Caco-2 (cell line): ENCODE measurements at regions not wholly inside any gene's neighbourhood (a gene's known extent, or its start where the extent isn't known, plus 50 kb on each side); places are given as distances from the start of the nearest gene placed in this dataset.

Source experiments
- BruUV-seq: library from RNA; stranded (reverse); fragments of 400-500 nt; replicated peaks from 2 replicates; lab custom pipeline; 2021; lab: Mats Ljungman, UMichigan
- CTCF ChIA-PET: fragments of 300-600 bp; sonication (Branson Sonifier 250); formaldehyde crosslinking; loops from one replicate; lab custom pipeline; 2022; ENCODE audit warnings: antibody characterized with exemption; lab: Charles Lee
- POLR2A ChIA-PET: fragments of 300-600 bp; sonication (Branson Sonifier 250); formaldehyde crosslinking; loops from one replicate; lab custom pipeline; 2022; ENCODE audit warnings: antibody characterized with exemption; lab: Charles Lee
- DNase-seq, 2 experiments: peaks; one replicate each; pipeline versions ENCODE4 v3.0.0 to v3.0.0-alpha.2; 2020 to 2022
- H3K27me3 ChIP-seq: replicated peaks from 2 replicates; pipeline ENCODE4 v1.6.0; 2011; ENCODE audit warnings: low read length; ENCODE audit not compliant: control insufficient read depth, insufficient read depth
- H3K36me3 ChIP-seq: 2 replicates; pipeline ENCODE4 v1.5.1; 2011; ENCODE audit warnings: low read length; ENCODE audit not compliant: control insufficient read depth, insufficient read depth
- H3K4me1 ChIP-seq: fragments of 250-450 bp; sonication (Bioruptor Pico); 2 replicates; pipeline ENCODE4 v1.5.1; 2020; ENCODE audit warnings: mild to moderate bottlenecking
- H3K4me3 ChIP-seq: 2 replicates; pipeline ENCODE4 v1.5.1; 2011; ENCODE audit warnings: low read depth, mild to moderate bottlenecking, control low read depth, low read length
- H3K9me3 ChIP-seq: fragments of 250-450 bp; sonication (Bioruptor Pico); 2 replicates; pipeline ENCODE4 v1.5.1; 2020; ENCODE audit warnings: mild to moderate bottlenecking, moderate library complexity
- H3K27ac Mint-ChIP-seq: one replicate; pipeline ENCODE4 v1.8.0; 2022; ENCODE audit warnings: mixed read lengths; ENCODE audit not compliant: unreplicated experiment
- H3K27me3 Mint-ChIP-seq: one replicate; pipeline ENCODE4 v1.8.0; 2022; ENCODE audit warnings: mixed read lengths; ENCODE audit not compliant: insufficient read depth, unreplicated experiment
- H3K36me3 Mint-ChIP-seq: one replicate; pipeline ENCODE4 v1.8.0; 2022; ENCODE audit warnings: mild to moderate bottlenecking, mixed read lengths; ENCODE audit not compliant: insufficient read depth, unreplicated experiment
- H3K4me1 Mint-ChIP-seq: one replicate; pipeline ENCODE4 v1.8.0; 2022; ENCODE audit warnings: low read depth, mixed read lengths; ENCODE audit not compliant: unreplicated experiment
- H3K4me3 Mint-ChIP-seq: one replicate; pipeline ENCODE4 v1.8.0; 2022; ENCODE audit warnings: mild to moderate bottlenecking, moderate library complexity, mixed read lengths; ENCODE audit not compliant: unreplicated experiment
- H3K9me3 Mint-ChIP-seq: one replicate; pipeline ENCODE4 v1.8.0; 2022; ENCODE audit warnings: mixed read lengths; ENCODE audit not compliant: unreplicated experiment
- CTCF ChIP-seq, 2 experiments: fragments of 200-600 bp in 1 of 2; IDR thresholded peaks; 1 replicate in 1 of 2; 2 replicates in 1 of 2; pipeline versions ENCODE4 v1.5.1 to v1.8.0; 2011 to 2022; ENCODE audit warnings: antibody characterized with exemption in 1 of 2, control low read depth in 1 of 2, inconsistent platforms in 1 of 2, low read depth in 1 of 2, low read length in 1 of 2, mild to moderate bottlenecking in 1 of 2, moderate library complexity in 1 of 2; ENCODE audit not compliant: insufficient read depth in 1 of 2, severe bottlenecking in 1 of 2, unreplicated experiment in 1 of 2
- intact Hi-C: fragments of 100-400 bp; cut with micrococcal nuclease; formaldehyde crosslinking; loops from one replicate; pipeline ENCODE4 v1.10.0; 2022; ENCODE audit not compliant: unreplicated experiment

GRCh38 chr5:92912283-92912682 lies 668.7 kb downstream of the NR2F1-AS1 start:
- no peaks in the 10 kb centered on the region for H3K36me3 ChIP-seq
- no TSS peak for BruUV-seq
- H3K4me3 Mint-ChIP-seq, result no peak overlapping the region
- H3K36me3 Mint-ChIP-seq, result no peaks in the 10 kb centered on the region
- no peaks in the 10 kb centered on the region for H3K4me1 Mint-ChIP-seq
- H3K4me3 ChIP-seq, result no peak overlapping the region
- peaks cover 3% of the 10 kb centered on the region for H3K27me3 Mint-ChIP-seq
- intact Hi-C loops, result no loop called here
- TF ChIP-seq CTCF (IDR thresholded peaks at IDR 0.05; ENCODE audit: insufficient read depth in 1 of 2, low read depth in 1 of 2, low read length in 1 of 2, severe bottlenecking in 1 of 2, unreplicated experiment in 1 of 2), result no peak
- no peaks in the 10 kb centered on the region for H3K27me3 ChIP-seq
- H3K27ac Mint-ChIP-seq, result no peak overlapping the region
- H3K9me3 ChIP-seq, result no peaks in the 10 kb centered on the region
- ChIA-PET CTCF (no interaction called here), POLR2A (no interaction called here)
- DNase-seq, result no peak
- 0 out of 2 replicates have a peak, but pooled peaks cover 4% of the 10 kb centered on the region for H3K4me1 ChIP-seq
- no peaks in the 10 kb centered on the region for H3K9me3 Mint-ChIP-seq

GRCh38 chr5:92911851-92912250 lies 669.2 kb downstream of the NR2F1-AS1 start:
- Histone ChIP-seq H3K4me3 (no peak overlapping the region), H3K36me3 (no peaks in the 10 kb centered on the region), H3K9me3 (no peaks in the 10 kb centered on the region), H3K27me3 (no peaks in the 10 kb centered on the region), H3K4me1 (0 out of 2 replicates have a peak, but pooled peaks cover 4% of the 10 kb centered on the region)
- intact Hi-C loops, result no loop called here
- peaks cover 3% of the 10 kb centered on the region for H3K27me3 Mint-ChIP-seq
- no peaks in the 10 kb centered on the region for H3K9me3 Mint-ChIP-seq
- H3K36me3 Mint-ChIP-seq, result no peaks in the 10 kb centered on the region
- ChIA-PET POLR2A (no interaction called here), CTCF (no interaction called here)
- H3K4me1 Mint-ChIP-seq, result no peaks in the 10 kb centered on the region
- TF ChIP-seq CTCF (IDR thresholded peaks at IDR 0.05; ENCODE audit: insufficient read depth in 1 of 2, low read depth in 1 of 2, low read length in 1 of 2, severe bottlenecking in 1 of 2, unreplicated experiment in 1 of 2), result no peak
- H3K4me3 Mint-ChIP-seq, result no peak overlapping the region
- DNase-seq, result no peak
- H3K27ac Mint-ChIP-seq, result no peak overlapping the region
- BruUV-seq, result no TSS peak

GRCh38 chr5:92911293-92911692 lies 669.7 kb downstream of the NR2F1-AS1 start:
- H3K9me3 Mint-ChIP-seq, result no peaks in the 10 kb centered on the region
- no peak overlapping the region for H3K4me3 Mint-ChIP-seq
- ChIA-PET POLR2A (no interaction called here), CTCF (no interaction called here)
- Histone ChIP-seq H3K4me1 (0 out of 2 replicates have a peak, but pooled peaks cover 4% of the 10 kb centered on the region), H3K9me3 (no peaks in the 10 kb centered on the region), H3K27me3 (no peaks in the 10 kb centered on the region), H3K4me3 (no peak overlapping the region), H3K36me3 (no peaks in the 10 kb centered on the region)
- DNase-seq, result no peak
- intact Hi-C loops, result no loop called here
- H3K4me1 Mint-ChIP-seq, result no peaks in the 10 kb centered on the region
- no peak overlapping the region for H3K27ac Mint-ChIP-seq
- H3K27me3 Mint-ChIP-seq, result peaks cover 3% of the 10 kb centered on the region
- no peaks in the 10 kb centered on the region for H3K36me3 Mint-ChIP-seq
- BruUV-seq, result no TSS peak
- no peak for TF ChIP-seq CTCF (IDR thresholded peaks at IDR 0.05; ENCODE audit: insufficient read depth in 1 of 2, low read depth in 1 of 2, low read length in 1 of 2, severe bottlenecking in 1 of 2, unreplicated experiment in 1 of 2)
